A673 (cell line): ENCODE measurements at regions not wholly inside any gene's neighbourhood (a gene's known extent, or its start where the extent isn't known, plus 50 kb on each side); places are given as distances from the start of the nearest gene placed in this dataset.

ENCODE experiments used
- BruUV-seq: library from RNA; stranded (reverse); fragments of 400-500 nt; replicated peaks from 2 replicates; lab custom pipeline; 2021; lab: Mats Ljungman, UMichigan
- CTCF ChIA-PET: fragments of 300-600 bp; sonication (Branson Sonifier 250); formaldehyde crosslinking; loops from one replicate; lab custom pipeline; 2022; ENCODE audit warnings: antibody characterized with exemption; lab: Charles Lee
- POLR2A ChIA-PET: fragments of 300-600 bp; sonication (Branson Sonifier 250); formaldehyde crosslinking; loops from one replicate; lab custom pipeline; 2022; ENCODE audit warnings: antibody characterized with exemption; ENCODE audit not compliant: low non-redundant PET; lab: Charles Lee
- DNase-seq: peaks from one replicate; pipeline ENCODE4 v3.0.0-alpha.2; 2015; ENCODE audit warnings: low spot score
- H3K27ac ChIP-seq: fragments of 200-600 bp; sonication (generic); 2 replicates; pipeline ENCODE4 v1.5.1; 2016; ENCODE audit warnings: mixed run types, low read depth, mild to moderate bottlenecking, mixed read lengths, antibody characterized with exemption, low read length; ENCODE audit not compliant: poor library complexity, severe bottlenecking
- H3K27me3 ChIP-seq: fragments of 200-600 bp; sonication (generic); replicated peaks from 2 replicates; pipeline ENCODE4 v1.6.1; 2017; ENCODE audit warnings: mixed run types, low read depth, mild to moderate bottlenecking, mixed read lengths, antibody characterized with exemption, low read length; ENCODE audit not compliant: insufficient read depth, poor library complexity
- H3K36me3 ChIP-seq: fragments of 200-600 bp; sonication (generic); 2 replicates; pipeline ENCODE4 v1.6.1; 2016; ENCODE audit warnings: mixed run types, mild to moderate bottlenecking, mixed read lengths, antibody characterized with exemption, low read length; ENCODE audit not compliant: insufficient read depth, poor library complexity, severe bottlenecking
- H3K4me1 ChIP-seq: fragments of 200-600 bp; sonication (generic); 2 replicates; pipeline ENCODE4 v1.6.1; 2017; ENCODE audit warnings: mixed run types, mild to moderate bottlenecking, mixed read lengths, antibody characterized with exemption, low read length; ENCODE audit not compliant: insufficient read depth, poor library complexity, severe bottlenecking
- H3K4me3 ChIP-seq: fragments of 200-600 bp; sonication (generic); 2 replicates; pipeline ENCODE4 v1.5.1; 2016; ENCODE audit warnings: low read depth, mixed run types, mild to moderate bottlenecking, mixed read lengths, low read length; ENCODE audit not compliant: poor library complexity, severe bottlenecking
- H3K9me3 ChIP-seq: fragments of 200-600 bp; sonication (generic); 2 replicates; pipeline ENCODE4 v1.6.1; 2016; ENCODE audit warnings: mixed run types, low read depth, mild to moderate bottlenecking, mixed read lengths, antibody characterized with exemption, low read length; ENCODE audit not compliant: poor library complexity, severe bottlenecking
- EZH2 ChIP-seq: fragments of 200-600 bp; sonication (generic); IDR thresholded peaks from 2 replicates; pipeline ENCODE4 v1.6.1; 2017; ENCODE audit warnings: borderline replicate concordance, low read depth, mild to moderate bottlenecking, mixed read lengths, antibody characterized with exemption, low read length; ENCODE audit not compliant: poor library complexity, severe bottlenecking
- intact Hi-C: fragments of 100-400 bp; cut with micrococcal nuclease; formaldehyde crosslinking; loops from one replicate; pipeline ENCODE4 v1.10.0; 2022; ENCODE audit not compliant: unreplicated experiment
- TF ChIP-seq, protein P1 (sequence below): fragments of 300-800, 200-600 bp; sonication (generic); conservative IDR thresholded peaks from 2 replicates; pipeline ENCODE4 v1.5.1; 2017; ENCODE audit warnings: low read depth, mild to moderate bottlenecking, antibody characterized with exemption, low read length, moderate library complexity, mixed read lengths

- BruUV-seq = no TSS peak
- Histone ChIP-seq H3K36me3 (no peaks in the 10 kb centered on the region), H3K4me1 (no peaks in the 10 kb centered on the region), H3K27ac (no peak overlapping the region), H3K27me3 (no peaks in the 10 kb centered on the region), H3K9me3 (no peaks in the 10 kb centered on the region), H3K4me3 (no peak overlapping the region)
- POLR2A ChIA-PET = no interaction called here
- TF ChIP-seq, protein P1, sequence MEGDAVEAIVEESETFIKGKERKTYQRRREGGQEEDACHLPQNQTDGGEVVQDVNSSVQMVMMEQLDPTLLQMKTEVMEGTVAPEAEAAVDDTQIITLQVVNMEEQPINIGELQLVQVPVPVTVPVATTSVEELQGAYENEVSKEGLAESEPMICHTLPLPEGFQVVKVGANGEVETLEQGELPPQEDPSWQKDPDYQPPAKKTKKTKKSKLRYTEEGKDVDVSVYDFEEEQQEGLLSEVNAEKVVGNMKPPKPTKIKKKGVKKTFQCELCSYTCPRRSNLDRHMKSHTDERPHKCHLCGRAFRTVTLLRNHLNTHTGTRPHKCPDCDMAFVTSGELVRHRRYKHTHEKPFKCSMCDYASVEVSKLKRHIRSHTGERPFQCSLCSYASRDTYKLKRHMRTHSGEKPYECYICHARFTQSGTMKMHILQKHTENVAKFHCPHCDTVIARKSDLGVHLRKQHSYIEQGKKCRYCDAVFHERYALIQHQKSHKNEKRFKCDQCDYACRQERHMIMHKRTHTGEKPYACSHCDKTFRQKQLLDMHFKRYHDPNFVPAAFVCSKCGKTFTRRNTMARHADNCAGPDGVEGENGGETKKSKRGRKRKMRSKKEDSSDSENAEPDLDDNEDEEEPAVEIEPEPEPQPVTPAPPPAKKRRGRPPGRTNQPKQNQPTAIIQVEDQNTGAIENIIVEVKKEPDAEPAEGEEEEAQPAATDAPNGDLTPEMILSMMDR = no peak
- no peak for TF ChIP-seq EZH2
- no peak for DNase-seq
- CTCF ChIA-PET = no interaction called here
- intact Hi-C loops = no loop called here
These were observed 176.2 kb upstream of the MAOA start for GRCh38 chrX:43479850-43480249.

DNA sequence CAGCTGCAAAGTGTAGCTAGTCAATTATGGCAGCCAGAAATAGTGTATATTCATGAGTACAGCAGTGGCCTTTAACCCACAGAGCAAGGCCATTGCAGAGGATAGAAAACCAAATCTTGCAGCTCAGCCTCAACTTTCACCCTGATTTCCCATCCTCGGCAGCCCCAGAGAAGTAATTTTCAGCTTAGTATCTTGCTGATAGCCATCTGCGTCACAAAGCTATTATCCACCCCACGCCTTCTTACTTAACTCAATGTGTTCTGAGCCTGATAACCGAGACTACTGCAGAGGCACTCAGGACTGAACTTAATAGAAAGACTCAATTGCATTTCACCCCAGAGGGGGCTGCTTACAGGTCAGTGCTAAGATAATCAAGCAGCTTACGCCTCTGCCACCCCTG lies 174.5 kb upstream of the MAOA start:
- DNase-seq = peak; percentile 39
- Histone ChIP-seq H3K27ac (no peak overlapping the region), H3K4me1 (no peaks in the 10 kb centered on the region), H3K27me3 (no peaks in the 10 kb centered on the region), H3K4me3 (no peak overlapping the region), H3K36me3 (no peaks in the 10 kb centered on the region), H3K9me3 (no peaks in the 10 kb centered on the region)
- POLR2A ChIA-PET = no interaction called here
- no peak for TF ChIP-seq EZH2
- TF ChIP-seq, protein P1 = no peak
- CTCF ChIA-PET = no interaction called here
- intact Hi-C loops = no loop called here
- BruUV-seq = no TSS peak

GRCh38 chrX:43493756-43494155 lies 162.3 kb upstream of the MAOA start:
- ChIA-PET CTCF (no interaction called here), POLR2A (no interaction called here)
- TF ChIP-seq EZH2 = no peak
- TF ChIP-seq, protein P1 = no peak
- H3K27ac ChIP-seq = no peak overlapping the region
- H3K27me3 ChIP-seq = no peaks in the 10 kb centered on the region
- H3K36me3 ChIP-seq = no peaks in the 10 kb centered on the region
- H3K9me3 ChIP-seq = no peaks in the 10 kb centered on the region
- H3K4me3 ChIP-seq = no peak overlapping the region
- intact Hi-C loops = no loop called here
- no peaks in the 10 kb centered on the region for H3K4me1 ChIP-seq
- BruUV-seq = no TSS peak
- peak; percentile 75 for DNase-seq
